ENCODE measurements at regions not wholly inside any gene's neighbourhood (a gene's known extent, or its start where the extent isn't known, plus 50 kb on each side); places are given as distances from the start of the nearest gene placed in this dataset.

- Histone ChIP-seq H3K27me3 (no peaks in the 10 kb centered on the region), H4K20me1 (no peaks in the 10 kb centered on the region), H3K36me3 (no peaks in the 10 kb centered on the region), H3K9me3 (no peaks in the 10 kb centered on the region), H3K4me1 (peaks cover 12% of the 10 kb centered on the region), H3K9ac (no peak overlapping the region), H3K4me2 (no peak overlapping the region), H3K4me3 (no peak overlapping the region), H3K27ac (no peak overlapping the region)
- no peak for TF ChIP-seq Cebpa-rat (IDR thresholded peaks at IDR 0.05)
These were observed 130.8 kb downstream of the C9orf152 start for GRCh38 chr9:110076894-110077725.

- Histone ChIP-seq H3K9me3 (no peaks in the 10 kb centered on the region), H3K4me3 (no peak overlapping the region), H3K36me3 (no peaks in the 10 kb centered on the region), H3K4me1 (peaks cover 12% of the 10 kb centered on the region), H3K4me2 (no peak overlapping the region), H3K27me3 (no peaks in the 10 kb centered on the region), H3K27ac (no peak overlapping the region), H3K9ac (no peak overlapping the region), H4K20me1 (no peaks in the 10 kb centered on the region)
- TF ChIP-seq Cebpa-rat (IDR thresholded peaks at IDR 0.05) = no peak
These were observed 130.0 kb downstream of the C9orf152 start for GRCh38 chr9:110077925-110078324.

- H3K4me2 ChIP-seq = no peak overlapping the region
- peaks cover 12% of the 10 kb centered on the region for H3K4me1 ChIP-seq
- H3K9me3 ChIP-seq = no peaks in the 10 kb centered on the region
- no peak overlapping the region for H3K27ac ChIP-seq
- no peaks in the 10 kb centered on the region for H4K20me1 ChIP-seq
- H3K36me3 ChIP-seq = no peaks in the 10 kb centered on the region
- TF ChIP-seq Cebpa-rat (IDR thresholded peaks at IDR 0.05) = no peak
- H3K4me3 ChIP-seq = no peak overlapping the region
- H3K9ac ChIP-seq = no peak overlapping the region
- H3K27me3 ChIP-seq = no peaks in the 10 kb centered on the region
These were observed 129.4 kb downstream of the C9orf152 start for GRCh38 chr9:110078604-110079003.

- H3K9ac ChIP-seq = no peak overlapping the region
- no peak for TF ChIP-seq Cebpa-rat (IDR thresholded peaks at IDR 0.05)
- peak overlapping the region; percentile 42 for H3K4me2 ChIP-seq
- H3K9me3 ChIP-seq = no peaks in the 10 kb centered on the region
- H4K20me1 ChIP-seq = no peaks in the 10 kb centered on the region
- no peaks in the 10 kb centered on the region for H3K27me3 ChIP-seq
- peaks cover 12% of the 10 kb centered on the region for H3K4me1 ChIP-seq
- no peaks in the 10 kb centered on the region for H3K36me3 ChIP-seq
- H3K27ac ChIP-seq = no peak overlapping the region
- no peak overlapping the region for H3K4me3 ChIP-seq
These were observed 126.6 kb downstream of the C9orf152 start for GRCh38 chr9:110081395-110081794.

- peaks cover 12% of the 10 kb centered on the region for H3K4me1 ChIP-seq
- TF ChIP-seq Cebpa-rat (IDR thresholded peaks at IDR 0.05) = no peak
These were observed 124.1 kb downstream of the C9orf152 start for GRCh38 chr9:110083866-110084265.

GRCh38 chr9:110086537-110086936 is 121.4 kb downstream of the C9orf152 start:
- H4K20me1 ChIP-seq = no peaks in the 10 kb centered on the region
- H3K4me1 ChIP-seq = peaks cover 3% of the 10 kb centered on the region

More at GRCh38 chr9:110083866-110084265, 124.1 kb downstream of the C9orf152 start:
- Histone ChIP-seq H3K9ac (no peak overlapping the region), H3K4me2 (no peak overlapping the region), H4K20me1 (no peaks in the 10 kb centered on the region), H3K36me3 (no peaks in the 10 kb centered on the region), H3K27ac (no peak overlapping the region), H3K9me3 (no peaks in the 10 kb centered on the region), H3K27me3 (no peaks in the 10 kb centered on the region), H3K4me3 (no peak overlapping the region)

GRCh38 chr9:110087605-110088004 is 120.4 kb downstream of the C9orf152 start:
- Histone ChIP-seq H3K9me3 (no peaks in the 10 kb centered on the region), H3K4me3 (no peak overlapping the region), H4K20me1 (no peaks in the 10 kb centered on the region), H3K27me3 (no peaks in the 10 kb centered on the region), H3K4me1 (no peaks in the 10 kb centered on the region), H3K4me2 (no peak overlapping the region), H3K27ac (no peak overlapping the region), H3K9ac (no peak overlapping the region), H3K36me3 (no peaks in the 10 kb centered on the region)
- TF ChIP-seq Cebpa-rat (IDR thresholded peaks at IDR 0.05) = no peak

More at GRCh38 chr9:110086537-110086936, 121.4 kb downstream of the C9orf152 start:
- H3K4me3 ChIP-seq = no peak overlapping the region
- H3K9me3 ChIP-seq = no peaks in the 10 kb centered on the region
- no peak overlapping the region for H3K27ac ChIP-seq
- H3K9ac ChIP-seq = no peak overlapping the region
- no peaks in the 10 kb centered on the region for H3K36me3 ChIP-seq
- no peaks in the 10 kb centered on the region for H3K27me3 ChIP-seq
- H3K4me2 ChIP-seq = no peak overlapping the region
- TF ChIP-seq Cebpa-rat (IDR thresholded peaks at IDR 0.05) = no peak

- H3K4me1 ChIP-seq = no peaks in the 10 kb centered on the region
- H3K9ac ChIP-seq = no peak overlapping the region
- H3K4me2 ChIP-seq = no peak overlapping the region
- H3K27ac ChIP-seq = no peak overlapping the region
- no peaks in the 10 kb centered on the region for H3K27me3 ChIP-seq
- no peak overlapping the region for H3K4me3 ChIP-seq
- H4K20me1 ChIP-seq = no peaks in the 10 kb centered on the region
- no peak for TF ChIP-seq Cebpa-rat (IDR thresholded peaks at IDR 0.05)
- no peaks in the 10 kb centered on the region for H3K9me3 ChIP-seq
- H3K36me3 ChIP-seq = no peaks in the 10 kb centered on the region
These were observed 119.9 kb downstream of the C9orf152 start for GRCh38 chr9:110088099-110088498.

- Histone ChIP-seq H3K4me2 (no peak overlapping the region), H3K36me3 (no peaks in the 10 kb centered on the region), H4K20me1 (no peaks in the 10 kb centered on the region), H3K9me3 (no peaks in the 10 kb centered on the region), H3K27ac (no peak overlapping the region), H3K4me1 (no peaks in the 10 kb centered on the region), H3K4me3 (no peak overlapping the region), H3K9ac (no peak overlapping the region), H3K27me3 (no peaks in the 10 kb centered on the region)
- TF ChIP-seq Cebpa-rat (IDR thresholded peaks at IDR 0.05) = no peak
These were observed 118.1 kb downstream of the C9orf152 start for GRCh38 chr9:110089681-110090370.

- H3K36me3 ChIP-seq = no peaks in the 10 kb centered on the region
- TF ChIP-seq Cebpa-rat (IDR thresholded peaks at IDR 0.05) = no peak
- H3K4me3 ChIP-seq = no peak overlapping the region
- no peaks in the 10 kb centered on the region for H3K27me3 ChIP-seq
- H3K9ac ChIP-seq = no peak overlapping the region
- no peaks in the 10 kb centered on the region for H4K20me1 ChIP-seq
- H3K27ac ChIP-seq = no peak overlapping the region
- H3K4me2 ChIP-seq = no peak overlapping the region
- H3K4me1 ChIP-seq = no peaks in the 10 kb centered on the region
- no peaks in the 10 kb centered on the region for H3K9me3 ChIP-seq
These were observed 115.2 kb downstream of the C9orf152 start for GRCh38 chr9:110092792-110093191.
